HEK293T (cell line): ENCODE measurements at regions not wholly inside any gene's neighbourhood (a gene's known extent, or its start where the extent isn't known, plus 50 kb on each side); places are given as distances from the start of the nearest gene placed in this dataset.

Experiments
- CTCF ChIA-PET: fragments of 350-600 bp; formaldehyde crosslinking; extraction: SDS; loops from one replicate; lab custom pipeline; 2021; ENCODE audit warnings: antibody characterized with exemption, inconsistent platforms; lab: Yijun Ruan, JAX
- POLR2A ChIA-PET: fragments of 350-600 bp; formaldehyde crosslinking; extraction: SDS; loops from one replicate; lab custom pipeline; 2020; ENCODE audit warnings: antibody characterized with exemption, inconsistent platforms; lab: Yijun Ruan, JAX
- DNase-seq: peaks from one replicate; pipeline ENCODE4 v3.0.0; 2012; ENCODE audit warnings: mixed read lengths; ENCODE audit errors: extremely low spot score
- ARNT ChIP-seq: fragments of 450-650 bp; IDR thresholded peaks from 2 replicates; pipeline ENCODE4 v1.6.1; 2017; ENCODE audit warnings: mild to moderate bottlenecking
- BHLHE40 ChIP-seq: fragments of 450-650 bp; IDR thresholded peaks from 2 replicates; pipeline ENCODE4 v1.6.1; 2016; ENCODE audit warnings: mild to moderate bottlenecking, moderate library complexity, borderline replicate concordance
- CTBP1 ChIP-seq: fragments of 450-650 bp; IDR thresholded peaks from 2 replicates; pipeline ENCODE4 v1.6.1; 2016; ENCODE audit warnings: borderline replicate concordance
- ELF4 ChIP-seq: fragments of 450-650 bp; IDR thresholded peaks from 2 replicates; pipeline ENCODE4 v1.6.1; 2017; ENCODE audit warnings: antibody characterized with exemption
- FOXA1 ChIP-seq: fragments of 450-650 bp; IDR thresholded peaks from 2 replicates; pipeline ENCODE4 v1.6.1; 2016; ENCODE audit warnings: mild to moderate bottlenecking
- FOXK2 ChIP-seq: fragments of 450-650 bp; IDR thresholded peaks from 2 replicates; pipeline ENCODE4 v1.6.1; 2016; ENCODE audit warnings: mild to moderate bottlenecking
- FOXM1 ChIP-seq: fragments of 450-650 bp; IDR thresholded peaks from 2 replicates; pipeline ENCODE4 v1.6.1; 2017; ENCODE audit warnings: mild to moderate bottlenecking, borderline replicate concordance
- HDGF ChIP-seq: fragments of 450-650 bp; IDR thresholded peaks from 2 replicates; pipeline ENCODE4 v1.6.1; 2017; ENCODE audit warnings: antibody characterized with exemption, borderline replicate concordance
- L3MBTL2 ChIP-seq: fragments of 450-650 bp; conservative IDR thresholded peaks from 2 replicates; pipeline ENCODE4 v1.6.1; 2016; ENCODE audit warnings: mild to moderate bottlenecking
- LEF1 ChIP-seq: fragments of 450-650 bp; IDR thresholded peaks from 2 replicates; pipeline ENCODE4 v1.6.1; 2017; ENCODE audit warnings: mild to moderate bottlenecking, borderline replicate concordance
- NFRKB ChIP-seq: fragments of 450-650 bp; IDR thresholded peaks from 2 replicates; pipeline ENCODE4 v1.6.1; 2016; ENCODE audit warnings: mild to moderate bottlenecking, moderate library complexity
- PKNOX1 ChIP-seq: fragments of 450-650 bp; IDR thresholded peaks from 2 replicates; pipeline ENCODE4 v1.6.1; 2016
- SP1 ChIP-seq: fragments of 450-650 bp; IDR thresholded peaks from 2 replicates; pipeline ENCODE4 v1.6.1; 2017
- SUZ12 ChIP-seq: fragments of 450-650 bp; IDR thresholded peaks from 2 replicates; pipeline ENCODE4 v1.6.1; 2016; ENCODE audit warnings: mild to moderate bottlenecking
- TARDBP ChIP-seq: fragments of 450-650 bp; IDR thresholded peaks from 2 replicates; pipeline ENCODE4 v1.6.1; 2016
- ZNF384 ChIP-seq: fragments of 450-650 bp; IDR thresholded peaks from 2 replicates; pipeline ENCODE4 v1.6.1; 2016

DNA sequence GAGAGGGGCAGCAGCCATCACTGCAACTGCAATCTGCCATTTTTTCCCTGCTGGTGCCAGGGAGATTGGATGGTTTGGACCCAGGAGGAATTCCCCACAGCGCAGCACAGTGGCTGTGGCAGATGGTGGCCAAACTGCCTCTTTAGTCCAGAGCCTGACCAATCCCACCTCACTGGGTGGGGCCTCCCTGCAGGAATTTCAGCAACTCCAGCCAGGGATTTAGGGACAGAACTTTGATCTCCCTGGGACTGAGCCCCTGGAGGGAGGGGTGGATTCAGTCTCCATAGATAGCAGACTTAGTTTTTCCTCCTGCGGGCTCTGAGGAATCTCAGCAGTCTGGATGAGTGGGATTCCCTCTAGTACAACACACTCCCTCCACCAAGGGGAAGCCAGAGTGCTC, 179.7 kb upstream of the WDR11 start:
- POLR2A ChIA-PET = no interaction called here
- TF ChIP-seq L3MBTL2 (no peak), FOXA1 (no peak), SUZ12 (no peak), ZNF384 (no peak), FOXK2 (no peak), SP1 (no peak), TARDBP (no peak), CTBP1 (no peak), LEF1 (no peak), NFRKB (no peak), ELF4 (no peak), HDGF (no peak), BHLHE40 (no peak), PKNOX1 (no peak), FOXM1 (no peak), ARNT (no peak)
- DNase-seq = no peak
- CTCF ChIA-PET = no interaction called here

DNA sequence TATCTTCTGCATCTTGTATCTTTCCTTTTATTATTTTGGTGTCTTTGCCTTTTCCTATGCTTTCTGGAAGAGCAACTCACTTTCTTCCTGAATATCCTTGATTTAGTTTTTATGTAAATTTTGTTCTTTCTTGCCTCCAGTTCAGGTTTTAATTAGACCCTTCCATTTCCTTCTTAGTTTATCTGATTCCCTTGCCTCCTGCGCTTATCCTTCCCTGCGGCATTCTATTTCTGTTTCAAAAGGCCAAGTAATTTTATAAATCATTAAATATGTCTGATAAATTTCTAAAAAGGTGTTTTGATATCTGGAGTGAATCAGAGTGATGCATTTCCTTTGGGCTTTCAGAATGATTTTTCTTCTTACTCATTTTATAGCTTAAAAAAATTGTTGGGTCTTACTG, 167.7 kb upstream of the WDR11 start:
- no peak for TF ChIP-seq CTBP1
- TF ChIP-seq FOXM1 = no peak
- DNase-seq = no peak
- CTCF ChIA-PET = no interaction called here
- POLR2A ChIA-PET = no interaction called here

- POLR2A ChIA-PET = no interaction called here
- no peak for DNase-seq
- TF ChIP-seq L3MBTL2 (no peak), FOXA1 (no peak)
- CTCF ChIA-PET = no interaction called here
Observed at GRCh38 chr10:120684226-120684625, 166.9 kb upstream of the WDR11 start.

GRCh38 chr10:120685136-120685535, 166.0 kb upstream of the WDR11 start:
- ChIA-PET POLR2A (no interaction called here), CTCF (no interaction called here)
- TF ChIP-seq ARNT = no peak
- TF ChIP-seq NFRKB = no peak
- TF ChIP-seq FOXK2 = no peak
- no peak for TF ChIP-seq TARDBP
- TF ChIP-seq L3MBTL2 = no peak
- no peak for TF ChIP-seq FOXM1
- TF ChIP-seq FOXA1 = no peak
- no peak for TF ChIP-seq BHLHE40
- TF ChIP-seq SP1 = no peak
- no peak for TF ChIP-seq PKNOX1
- TF ChIP-seq CTBP1 = no peak
- TF ChIP-seq HDGF = no peak
- TF ChIP-seq SUZ12 = no peak
- no peak for TF ChIP-seq LEF1
- TF ChIP-seq ZNF384 = no peak
- no peak for TF ChIP-seq ELF4
- no peak for DNase-seq

- DNase-seq = no peak
- CTCF ChIA-PET = no interaction called here
- TF ChIP-seq FOXM1 = no peak
- TF ChIP-seq NFRKB = no peak
- no peak for TF ChIP-seq FOXA1
- TF ChIP-seq CTBP1 = no peak
- TF ChIP-seq TARDBP = no peak
- TF ChIP-seq ELF4 = no peak
- TF ChIP-seq L3MBTL2 = no peak
- no peak for TF ChIP-seq SUZ12
- no peak for TF ChIP-seq PKNOX1
- TF ChIP-seq FOXK2 = no peak
- TF ChIP-seq BHLHE40 = no peak
- TF ChIP-seq LEF1 = no peak
- TF ChIP-seq SP1 = no peak
- no peak for TF ChIP-seq ARNT
- no peak for TF ChIP-seq HDGF
- no peak for TF ChIP-seq ZNF384
- POLR2A ChIA-PET = no interaction called here
Observed at GRCh38 chr10:120688928-120689327, 162.2 kb upstream of the WDR11 start.

DNA sequence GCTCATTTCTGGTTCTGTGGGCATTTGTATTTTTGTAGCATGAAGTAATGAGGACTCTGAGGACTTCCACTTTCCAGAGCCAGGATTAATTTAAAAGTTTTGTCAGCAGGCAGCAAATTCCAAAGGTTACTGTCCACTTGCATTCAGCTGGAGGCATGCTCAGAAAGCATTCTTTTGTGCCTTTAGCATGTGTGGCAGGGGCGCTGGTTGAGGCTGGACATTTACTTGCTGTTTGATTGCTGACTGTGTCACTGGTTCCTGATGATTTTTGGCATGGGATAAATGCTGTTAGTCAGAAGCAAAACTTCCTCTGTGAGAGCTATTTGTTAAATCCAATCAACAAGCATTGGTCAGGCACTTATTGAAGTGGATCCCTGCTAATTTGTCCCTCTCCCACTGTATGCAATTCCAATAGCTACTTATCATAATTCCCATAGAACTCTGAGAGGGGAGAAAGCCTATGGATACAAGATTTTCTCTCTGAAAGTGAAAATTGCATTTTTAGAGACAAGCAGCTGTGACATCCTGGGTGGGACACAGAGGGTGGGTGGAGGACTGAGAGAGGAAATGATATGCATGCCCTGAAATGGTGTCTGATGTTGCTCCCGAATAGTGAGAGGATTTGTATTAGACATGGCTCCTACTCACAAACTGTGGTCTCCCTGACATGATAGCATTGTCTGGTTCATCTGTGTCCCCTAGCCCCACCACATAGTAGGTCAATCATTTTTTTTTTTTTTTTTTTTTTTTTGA, 161.2 kb upstream of the WDR11 start:
- TF ChIP-seq FOXM1 (no peak), SUZ12 (no peak), PKNOX1 (no peak), LEF1 (no peak), L3MBTL2 (no peak), BHLHE40 (no peak), ELF4 (no peak), CTBP1 (no peak), FOXK2 (no peak), SP1 (no peak), TARDBP (no peak), ZNF384 (no peak), FOXA1 (no peak), ARNT (no peak), NFRKB (no peak), HDGF (no peak)
- no peak for DNase-seq
- ChIA-PET CTCF (interaction anchor here (0.6 kb wide), 1 partner anchor 1099 kb away, joined by 3 read pairs; no protein-coding TSS in a partner anchor), POLR2A (no interaction called here)
